Endothelial cell of umbilical vein (primary cell): ENCODE measurements at regions not wholly inside any gene's neighbourhood (a gene's known extent, or its start where the extent isn't known, plus 50 kb on each side); places are given as distances from the start of the nearest gene placed in this dataset.
A peak's percentile ranks its signal among the peaks of the same experiment; 100 is the strongest.

Source experiments
- BruUV-seq: library from RNA; stranded (reverse); fragments of 400-500 nt; replicated peaks from 2 replicates; lab custom pipeline; 2021; lab: Mats Ljungman, UMichigan
- CTCF ChIA-PET: fragments of 300-600, 350-600 bp; sonication (Branson Sonifier 250); formaldehyde crosslinking; loops from one replicate; lab custom pipeline; 2021; ENCODE audit warnings: antibody characterized with exemption, inconsistent platforms; lab: Charles Lee
- POLR2A ChIA-PET: fragments of 300-600, 350-600 bp; sonication (Branson Sonifier 250); formaldehyde crosslinking; loops from one replicate; lab custom pipeline; 2021; ENCODE audit warnings: antibody characterized with exemption, inconsistent platforms; lab: Charles Lee
- DNase-seq: peaks from one replicate; pipeline ENCODE4 v3.0.0-alpha.2; 2011; ENCODE audit warnings: low read depth, low spot score
- FAIRE-seq: peaks from 2 replicates; lab custom pipeline; 2011; peaks lifted over from hg19 to GRCh38; lab: Jason Lieb, UNC
- H2AFZ ChIP-seq: 2 replicates; pipeline ENCODE4 v1.6.0; 2012; ENCODE audit warnings: low read depth, low read length, control low read depth, inconsistent platforms
- H3K27ac ChIP-seq: 2 replicates; pipeline ENCODE4 v1.5.1; 2011; ENCODE audit warnings: low read depth, mild to moderate bottlenecking, control low read depth, low read length, moderate library complexity; ENCODE audit not compliant: insufficient read depth
- H3K27me3 ChIP-seq, 2 experiments: 2 replicates each; pipeline versions ENCODE4 v1.6.0 to v1.6.1; 2011; ENCODE audit warnings: low read length in 2 of 2, mixed read lengths in 1 of 2; ENCODE audit not compliant: control insufficient read depth in 2 of 2, insufficient read depth in 2 of 2
- H3K36me3 ChIP-seq, 2 experiments: 2 replicates in 1 of 2; 3 replicates in 1 of 2; pipeline ENCODE4 v1.5.1; 2011; ENCODE audit warnings: low read length in 2 of 2, mild to moderate bottlenecking in 1 of 2, moderate library complexity in 1 of 2; ENCODE audit not compliant: control insufficient read depth in 2 of 2, insufficient read depth in 2 of 2; ENCODE audit errors: extremely low read depth in 1 of 2
- H3K4me1 ChIP-seq: 3 replicates; pipeline ENCODE4 v1.5.1; 2011; ENCODE audit warnings: mild to moderate bottlenecking, low read length; ENCODE audit not compliant: control insufficient read depth, insufficient read depth; ENCODE audit errors: extremely low read depth
- H3K4me2 ChIP-seq: 2 replicates; pipeline ENCODE4 v1.6.1; 2011; ENCODE audit warnings: low read length, control low read depth, mixed read lengths; ENCODE audit not compliant: insufficient read depth
- H3K4me3 ChIP-seq, 3 experiments: fragments of 200-600 bp in 1 of 3; sonication (generic), shearing (Covaris generic) in 1 of 3; replicated peaks in 1 of 3; 2 replicates each; pipeline ENCODE4 v1.5.1; 2011 to 2016; ENCODE audit warnings: control low read depth in 3 of 3, low read length in 3 of 3, mild to moderate bottlenecking in 2 of 3, inconsistent platforms in 1 of 3, low read depth in 1 of 3, moderate library complexity in 1 of 3; ENCODE audit not compliant: insufficient read depth in 1 of 3
- H3K79me2 ChIP-seq: 2 replicates; pipeline ENCODE4 v1.6.0; 2012; ENCODE audit warnings: low read length, inconsistent platforms; ENCODE audit not compliant: control insufficient read depth, insufficient read depth
- H3K9ac ChIP-seq: replicated peaks from 2 replicates; pipeline ENCODE3; 2011; ENCODE audit warnings: low read length, control low read depth; ENCODE audit not compliant: insufficient read depth; ENCODE audit errors: extremely low read depth
- H3K9me1 ChIP-seq: replicated peaks from 3 replicates; pipeline ENCODE4 v1.6.0; 2011; ENCODE audit warnings: mild to moderate bottlenecking, low read length; ENCODE audit not compliant: control insufficient read depth, insufficient read depth; ENCODE audit errors: extremely low read depth
- H3K9me3 ChIP-seq: replicated peaks from 2 replicates; pipeline ENCODE4 v1.5.1; 2012; ENCODE audit warnings: low read length, inconsistent platforms; ENCODE audit not compliant: control insufficient read depth, insufficient read depth
- H4K20me1 ChIP-seq: replicated peaks from 2 replicates; pipeline ENCODE3; 2011; ENCODE audit warnings: mild to moderate bottlenecking, low read length; ENCODE audit not compliant: control insufficient read depth, insufficient read depth; ENCODE audit errors: extremely low read depth
- EZH2 ChIP-seq: IDR thresholded peaks from 2 replicates; pipeline ENCODE4 v1.6.1; 2012; ENCODE audit warnings: borderline replicate concordance, low read depth, mild to moderate bottlenecking, moderate library complexity, low read length, inconsistent platforms; ENCODE audit not compliant: severe bottlenecking
- FOS ChIP-seq: IDR thresholded peaks from 2 replicates; pipeline ENCODE4 v1.6.1; 2011; ENCODE audit warnings: mild to moderate bottlenecking, low read length, moderate library complexity, borderline replicate concordance; ENCODE audit not compliant: insufficient read depth
- GATA2 ChIP-seq: IDR thresholded peaks from 2 replicates; pipeline ENCODE4 v1.7.0; 2011; ENCODE audit warnings: low read depth, mild to moderate bottlenecking, moderate library complexity, mixed read lengths, low read length; ENCODE audit not compliant: insufficient read length, insufficient read depth
- JUN ChIP-seq: IDR thresholded peaks from 2 replicates; pipeline ENCODE4 v1.6.1; 2011; ENCODE audit warnings: borderline replicate concordance, low read depth; ENCODE audit not compliant: insufficient read length, insufficient read depth
- MAX ChIP-seq: IDR thresholded peaks from 2 replicates; pipeline ENCODE4 v1.6.1; 2011; ENCODE audit not compliant: insufficient read depth, insufficient read length
- MYC ChIP-seq: IDR thresholded peaks from one replicate; pipeline ENCODE4 v1.6.1; 2011; ENCODE audit warnings: mild to moderate bottlenecking, low read depth, low read length
- POLR2A ChIP-seq: IDR thresholded peaks from 2 replicates; pipeline ENCODE4 v1.6.1; 2012; ENCODE audit warnings: low read depth, mild to moderate bottlenecking, control low read depth, low read length
- POLR2AphosphoS5 ChIP-seq: IDR thresholded peaks from 2 replicates; pipeline ENCODE4 v1.6.1; 2012; ENCODE audit warnings: low read depth, mild to moderate bottlenecking, control low read depth, low read length, moderate library complexity; ENCODE audit not compliant: insufficient read depth
- dilution Hi-C: fragments of 300-500 bp; cut with MboI; formaldehyde crosslinking; loops from one replicate; pipeline ENCODE4 v1.15.0; 2019; ENCODE audit warnings: low sequenced_read_pairs; ENCODE audit not compliant: extremely low pct_ligation_motif_present
- intact Hi-C: fragments of 100-400 bp; cut with micrococcal nuclease; formaldehyde crosslinking; loops from one replicate; pipeline ENCODE4 v1.10.0; 2022

GRCh38 chr15:101570241-101570640 is 80.7 kb upstream of the PCSK6 start:
- no peaks in the 10 kb centered on the region for H4K20me1 ChIP-seq
- H3K27me3 ChIP-seq = peaks cover 0 to 2% of the 10 kb centered on the region in 2 experiments
- H3K79me2 ChIP-seq = no peaks in the 10 kb centered on the region
- no peaks in the 10 kb centered on the region for H3K9me1 ChIP-seq
- no peaks in the 10 kb centered on the region for H3K36me3 ChIP-seq
- H3K27ac ChIP-seq = no peak overlapping the region
- no peak overlapping the region for H3K9ac ChIP-seq
- CTCF ChIA-PET = interaction anchor here (0.7 kb wide), 1 partner anchor 281 kb away, joined by 3 read pairs; no protein-coding TSS in a partner anchor
- dilution Hi-C loops (no loop called here), intact Hi-C loops (no loop called here)
- H2AFZ ChIP-seq = no peak overlapping the region
- H3K4me2 ChIP-seq = peak overlapping the region; percentile 47
- POLR2A ChIA-PET = no interaction called here
- BruUV-seq = no TSS peak
- peaks cover 20% of the 10 kb centered on the region for H3K4me1 ChIP-seq
- no peaks in the 10 kb centered on the region for H3K9me3 ChIP-seq
- FAIRE-seq (no peak), DNase-seq (no peak)
- TF ChIP-seq FOS (peak; percentile 93), EZH2 (no peak), POLR2AphosphoS5 (no peak), GATA2 (peak; percentile 46), POLR2A (no peak), MAX (no peak), JUN (peak; percentile 63), MYC (no peak)
- H3K4me3 ChIP-seq = no peak overlapping the region
